SK-N-SH (cell line): ENCODE measurements at regions not wholly inside any gene's neighbourhood (a gene's known extent, or its start where the extent isn't known, plus 50 kb on each side); places are given as distances from the start of the nearest gene placed in this dataset.

Source experiments
- CTCF ChIP-seq: fragments of 200-600 bp; sonication (generic); IDR thresholded peaks from 2 replicates; pipeline ENCODE4 v1.6.1; 2017; ENCODE audit warnings: antibody characterized with exemption, mild to moderate bottlenecking, moderate library complexity
- FOSL2 ChIP-seq: IDR thresholded peaks from 2 replicates; pipeline ENCODE4 v1.4.0; 2012; ENCODE audit warnings: low read depth, mild to moderate bottlenecking, moderate library complexity, borderline replicate concordance
- FOXJ3 ChIP-seq: sonication (generic); formaldehyde crosslinking; IDR thresholded peaks from 2 replicates; pipeline ENCODE4 v1.5.1; 2020; ENCODE audit warnings: mild to moderate bottlenecking, missing genetic modification reagents
- GABPA ChIP-seq: IDR thresholded peaks from 2 replicates; pipeline ENCODE4 v1.4.0; 2012; ENCODE audit warnings: low read depth, mild to moderate bottlenecking
- MAX ChIP-seq: IDR thresholded peaks from 2 replicates; pipeline ENCODE4 v1.4.0; 2012; ENCODE audit warnings: low read depth
- MXI1 ChIP-seq: IDR thresholded peaks from 2 replicates; pipeline ENCODE4 v1.6.1; 2012; ENCODE audit warnings: mild to moderate bottlenecking, low read depth, low read length, improper control_type of control experiment
- NFIC ChIP-seq: IDR thresholded peaks from 2 replicates; pipeline ENCODE4 v1.4.0; 2012; ENCODE audit warnings: borderline replicate concordance
- PBX3 ChIP-seq: IDR thresholded peaks from 2 replicates; pipeline ENCODE4; 2012
- RAD21 ChIP-seq: IDR thresholded peaks from 2 replicates; pipeline ENCODE4 v1.6.1; 2012; ENCODE audit warnings: mild to moderate bottlenecking, low read length
- RCOR1 ChIP-seq: fragments of 150-350 bp; IDR thresholded peaks from 2 replicates; pipeline ENCODE4 v1.6.1; 2017; ENCODE audit warnings: antibody characterized with exemption, low read length
- REST ChIP-seq: IDR thresholded peaks from 2 replicates; pipeline ENCODE4 v1.6.1; 2012; ENCODE audit warnings: mild to moderate bottlenecking, low read depth, low read length, moderate library complexity
- SIN3A ChIP-seq: IDR thresholded peaks from 2 replicates; pipeline ENCODE4 v1.6.1; 2012; ENCODE audit warnings: low read depth, mild to moderate bottlenecking, low read length, moderate library complexity, borderline replicate concordance
- USF1 ChIP-seq: IDR thresholded peaks from 2 replicates; pipeline ENCODE4 v1.4.0; 2012; ENCODE audit warnings: low read depth, borderline replicate concordance

- no peak for TF ChIP-seq PBX3
- no peak for TF ChIP-seq CTCF
- no peak for TF ChIP-seq FOXJ3 (CRISPR knock-in tag)
- no peak for TF ChIP-seq SIN3A
- TF ChIP-seq RCOR1, result no peak
- no peak for TF ChIP-seq RAD21
- TF ChIP-seq USF1, result no peak
- TF ChIP-seq MXI1, result no peak
- TF ChIP-seq FOSL2, result no peak
- no peak for TF ChIP-seq REST
- TF ChIP-seq GABPA, result no peak
- no peak for TF ChIP-seq NFIC
- TF ChIP-seq MAX, result no peak
Observed at GRCh38 chr5:110115503-110115902, 425.8 kb downstream of the MAN2A1 start.
